K562 (cell line): ENCODE measurements at regions not wholly inside any gene's neighbourhood (a gene's known extent, or its start where the extent isn't known, plus 50 kb on each side); places are given as distances from the start of the nearest gene placed in this dataset.

ENCODE experiments used
- EZH2 ChIP-seq: IDR thresholded peaks from 2 replicates; pipeline ENCODE4 v1.6.1; 2012; ENCODE audit warnings: low read depth, mild to moderate bottlenecking, inconsistent platforms, low read length, borderline replicate concordance
- HSF4 ChIP-seq: fragments of 250-450 bp; sonication (Bioruptor Pico); IDR thresholded peaks from 2 replicates; pipeline ENCODE4 v2.1.2; 2022; ENCODE audit warnings: mild to moderate bottlenecking, moderate library complexity, borderline replicate concordance
- NCOA2 ChIP-seq, 2 experiments: fragments of 450-650 bp; IDR thresholded peaks; 2 replicates each; pipeline ENCODE4 v1.6.1; 2018; ENCODE audit warnings: mild to moderate bottlenecking in 2 of 2, moderate library complexity in 1 of 2; ENCODE audit not compliant: partially characterized antibody in 2 of 2
- NCOR1 ChIP-seq: fragments of 450-650 bp; IDR thresholded peaks from 2 replicates; pipeline ENCODE4 v1.6.1; 2016; ENCODE audit warnings: mild to moderate bottlenecking, moderate library complexity
- NKRF ChIP-seq: fragments of 450-650 bp; IDR thresholded peaks from 2 replicates; pipeline ENCODE4 v1.6.1; 2016; ENCODE audit warnings: borderline replicate concordance
- NR4A1 ChIP-seq, 2 experiments: fragments of 250-450 bp in 1 of 2; fragments of 450-650 bp in 1 of 2; sonication (Bioruptor Pico) in 1 of 2; IDR thresholded peaks; 2 replicates each; pipeline versions ENCODE4 v1.4.0 to v1.6.1; 2016 to 2020; ENCODE audit warnings: mild to moderate bottlenecking in 2 of 2, missing compliant biosample characterization in 1 of 2, missing genetic modification characterization in 1 of 2, moderate library complexity in 1 of 2
- POLR3G ChIP-seq: IDR thresholded peaks from 2 replicates; pipeline ENCODE4 v1.6.1; 2011; ENCODE audit not compliant: insufficient read length, insufficient replicate concordance; ENCODE audit errors: extremely low read depth
- PRMT5 ChIP-seq: sonication (generic); formaldehyde crosslinking; IDR thresholded peaks from 2 replicates; pipeline ENCODE4 v1.5.0; 2020; ENCODE audit warnings: missing genetic modification reagents
- RBFOX2 ChIP-seq: fragments of 200-400 bp; formaldehyde crosslinking; IDR thresholded peaks from 2 replicates; pipeline ENCODE4 v1.6.1; 2017; ENCODE audit warnings: low read depth, mild to moderate bottlenecking, low read length, moderate library complexity
- TAF7 ChIP-seq: fragments of 450-650 bp; IDR thresholded peaks from 2 replicates; pipeline ENCODE4 v1.6.1; 2016; ENCODE audit warnings: missing genetic modification characterization, missing compliant biosample characterization
- TRIM25 ChIP-seq: fragments of 450-650 bp; IDR thresholded peaks from 2 replicates; pipeline ENCODE4 v1.7.0; 2016; ENCODE audit warnings: borderline replicate concordance
- ZBTB8A ChIP-seq: fragments of 450-650 bp; IDR thresholded peaks from 2 replicates; pipeline ENCODE4 v1.6.1; 2018; ENCODE audit warnings: mild to moderate bottlenecking, moderate library complexity; ENCODE audit not compliant: partially characterized antibody
- ZKSCAN3 ChIP-seq: fragments of 250-450 bp; sonication (Bioruptor Pico); IDR thresholded peaks from 2 replicates; pipeline ENCODE4 v1.4.0; 2020
- ZNF124 ChIP-seq: sonication (generic); formaldehyde crosslinking; IDR thresholded peaks from 2 replicates; pipeline ENCODE4 v1.8.1; 2022; ENCODE audit warnings: missing genetic modification reagents
- ZNF134 ChIP-seq: fragments of 250-450 bp; sonication (Bioruptor Pico); conservative IDR thresholded peaks from 2 replicates; pipeline ENCODE4 v1.4.0; 2020
- ZNF24 ChIP-seq: fragments of 450-650 bp; IDR thresholded peaks from 2 replicates; pipeline ENCODE4 v1.6.1; 2016
- ZNF253 ChIP-seq: fragments of 250-450 bp; sonication (Bioruptor Pico); conservative IDR thresholded peaks from 2 replicates; pipeline ENCODE4 v1.6.1; 2021; ENCODE audit warnings: mild to moderate bottlenecking
- ZNF384 ChIP-seq: IDR thresholded peaks from 2 replicates; pipeline ENCODE4 v1.6.1; 2012; ENCODE audit warnings: low read depth, low read length, improper control_type of control experiment
- ZNF436 ChIP-seq: fragments of 250-450, 450-650 bp; sonication (Bioruptor Pico); formaldehyde crosslinking; IDR thresholded peaks from 2 replicates; pipeline ENCODE4 v1.7.0; 2020; ENCODE audit warnings: mild to moderate bottlenecking
- ZNF586 ChIP-seq: fragments of 450-650 bp; formaldehyde crosslinking; conservative IDR thresholded peaks from 2 replicates; pipeline ENCODE4 v1.4.0; 2020; ENCODE audit warnings: mild to moderate bottlenecking, moderate library complexity
- ZNF695 ChIP-seq: fragments of 450-650 bp; formaldehyde crosslinking; IDR thresholded peaks from 2 replicates; pipeline ENCODE4 v1.4.0; 2020; ENCODE audit warnings: mild to moderate bottlenecking, moderate library complexity
- TF ChIP-seq, protein P1 (sequence below): sonication (generic); formaldehyde crosslinking; IDR thresholded peaks from 2 replicates; pipeline ENCODE4 v1.8.0; 2022; ENCODE audit warnings: missing genetic modification reagents, mild to moderate bottlenecking, moderate library complexity, borderline replicate concordance
- TF ChIP-seq, protein P2 (sequence below): fragments of 250-450 bp; sonication (Bioruptor Pico); IDR thresholded peaks from 2 replicates; pipeline ENCODE4 v1.8.0; 2022; ENCODE audit warnings: moderate library complexity, mild to moderate bottlenecking, inconsistent platforms

DNA sequence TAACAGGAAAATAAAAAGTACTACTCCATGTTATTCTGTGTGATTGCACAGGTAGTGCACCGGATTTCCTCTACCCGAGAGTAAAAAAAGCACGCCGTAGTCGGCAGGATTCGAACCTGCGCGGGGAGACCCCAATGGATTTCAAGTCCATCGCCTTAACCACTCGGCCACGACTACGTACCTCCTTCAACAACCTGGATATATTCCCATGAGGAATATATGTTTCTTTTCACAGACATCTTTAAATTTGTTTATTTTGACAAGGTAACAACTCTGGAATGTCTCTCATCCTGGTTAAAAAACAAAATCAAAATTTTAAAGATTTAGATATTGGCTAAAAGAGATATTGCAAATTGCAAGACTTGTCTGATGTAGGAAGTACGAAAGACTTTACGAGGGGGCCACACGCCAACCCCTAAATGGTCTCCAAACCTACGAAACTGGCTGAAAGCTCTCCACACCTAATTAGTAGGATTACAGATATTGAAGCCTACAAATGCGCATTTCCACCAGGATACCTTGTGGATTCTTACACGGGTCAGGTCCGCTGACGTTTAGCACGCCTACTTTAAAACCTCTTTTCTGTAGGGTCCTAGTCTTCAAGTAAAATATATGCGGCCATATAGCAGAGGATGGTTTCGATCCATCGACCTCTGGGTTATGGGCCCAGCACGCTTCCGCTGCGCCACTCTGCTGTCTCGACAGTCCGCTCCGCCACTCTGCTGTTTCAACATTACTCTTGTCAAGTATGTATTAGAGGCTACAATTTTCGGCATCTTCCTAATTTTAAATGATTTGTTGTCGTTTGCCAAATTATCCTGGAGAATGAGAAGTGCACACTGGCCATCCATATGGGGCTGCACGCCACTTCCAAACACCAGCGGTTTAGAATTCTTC is 52.2 kb upstream of the BTN3A2 start (continued):
- TF ChIP-seq ZNF586 (CRISPR knock-in tag) (no peak), NR4A1 (CRISPR knock-in tag; IDR thresholded peaks at IDR 0.05) (no peak), NR4A1 (tag; IDR thresholded peaks at IDR 0.05) (0 out of 2 replicates have a peak, but pooled peaks have one; percentile 19), ZNF24 (peak; percentile 75), ZNF124 (CRISPR knock-in tag) (no peak), ZNF436 (no peak), NCOR1 (0 out of 2 replicates have a peak, but pooled peaks have one; percentile 13), TAF7 (tag) (no peak), EZH2 (no peak), POLR3G (peak; percentile 97), ZNF695 (CRISPR knock-in tag) (no peak), ZNF384 (peak; percentile 53), ZNF134 (CRISPR knock-in tag) (no peak), ZNF253 (CRISPR knock-in tag) (no peak), HSF4 (CRISPR knock-in tag) (no peak), PRMT5 (no peak), ZKSCAN3 (CRISPR knock-in tag) (no peak), NKRF (no peak; the same call in 1 of the 2 replicates), TRIM25 (no peak), ZBTB8A (peak; percentile 94), RBFOX2 (peak; percentile 48), NCOA2 (IDR thresholded peaks at IDR 0.05; ENCODE audit: partially characterized antibody in 2 of 2) (peak; percentile 36 to 71)
- TF ChIP-seq, protein P1, sequence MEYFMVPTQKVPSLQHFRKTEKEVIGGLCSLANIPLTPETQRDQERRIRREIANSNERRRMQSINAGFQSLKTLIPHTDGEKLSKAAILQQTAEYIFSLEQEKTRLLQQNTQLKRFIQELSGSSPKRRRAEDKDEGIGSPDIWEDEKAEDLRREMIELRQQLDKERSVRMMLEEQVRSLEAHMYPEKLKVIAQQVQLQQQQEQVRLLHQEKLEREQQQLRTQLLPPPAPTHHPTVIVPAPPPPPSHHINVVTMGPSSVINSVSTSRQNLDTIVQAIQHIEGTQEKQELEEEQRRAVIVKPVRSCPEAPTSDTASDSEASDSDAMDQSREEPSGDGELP (CRISPR knock-in tag) = peak; percentile 81
- TF ChIP-seq, protein P2, sequence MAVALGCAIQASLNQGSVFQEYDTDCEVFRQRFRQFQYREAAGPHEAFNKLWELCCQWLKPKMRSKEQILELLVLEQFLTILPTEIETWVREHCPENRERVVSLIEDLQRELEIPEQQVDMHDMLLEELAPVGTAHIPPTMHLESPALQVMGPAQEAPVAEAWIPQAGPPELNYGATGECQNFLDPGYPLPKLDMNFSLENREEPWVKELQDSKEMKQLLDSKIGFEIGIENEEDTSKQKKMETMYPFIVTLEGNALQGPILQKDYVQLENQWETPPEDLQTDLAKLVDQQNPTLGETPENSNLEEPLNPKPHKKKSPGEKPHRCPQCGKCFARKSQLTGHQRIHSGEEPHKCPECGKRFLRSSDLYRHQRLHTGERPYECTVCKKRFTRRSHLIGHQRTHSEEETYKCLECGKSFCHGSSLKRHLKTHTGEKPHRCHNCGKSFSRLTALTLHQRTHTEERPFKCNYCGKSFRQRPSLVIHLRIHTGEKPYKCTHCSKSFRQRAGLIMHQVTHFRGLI (CRISPR knock-in tag) = no peak
